BLaER1 treated with 17β-estradiol and CSF1 and Interleukin-3, amounts not matched to agents 10 nM and 100 nM (cell line): ENCODE measurements at regions not wholly inside any gene's neighbourhood (a gene's known extent, or its start where the extent isn't known, plus 50 kb on each side); places are given as distances from the start of the nearest gene placed in this dataset.

Experiments used
- H3K27ac ChIP-seq, 11 experiments: shearing (Covaris generic); formaldehyde crosslinking; 2 replicates each; pipeline ENCODE4 v1.8.1; 2022
- H3K27me3 ChIP-seq, 11 experiments: shearing (Covaris generic); formaldehyde crosslinking; 2 replicates each; pipeline ENCODE4 v1.8.1; 2022
- H3K36me3 ChIP-seq, 11 experiments: shearing (Covaris generic); formaldehyde crosslinking; 2 replicates each; pipeline ENCODE4 v1.8.1; 2022
- H3K4me1 ChIP-seq, 10 experiments: shearing (Covaris generic); formaldehyde crosslinking; 2 replicates each; pipeline ENCODE4 v1.8.1; 2022
- H3K4me2 ChIP-seq, 11 experiments: shearing (Covaris generic); formaldehyde crosslinking; 2 replicates each; pipeline ENCODE4 v1.8.1; 2022
- H3K4me3 ChIP-seq, 10 experiments: shearing (Covaris generic); formaldehyde crosslinking; 2 replicates each; pipeline ENCODE4 v1.8.1; 2022
- H3K9ac ChIP-seq, 11 experiments: shearing (Covaris generic); formaldehyde crosslinking; 2 replicates each; pipeline ENCODE4 v1.8.1; 2022
- H3K9me3 ChIP-seq, 11 experiments: shearing (Covaris generic); formaldehyde crosslinking; replicated peaks in 1 of 11; 2 replicates each; pipeline ENCODE4 v1.8.1; 2022
- H4K20me1 ChIP-seq, 11 experiments: shearing (Covaris generic); formaldehyde crosslinking; 2 replicates each; pipeline ENCODE4 v1.8.1; 2022
- Cebpa-rat ChIP-seq, 11 experiments: shearing (Covaris generic); IDR thresholded peaks; 2 replicates each; pipeline ENCODE4 v1.8.1; 2022

- no peaks in the 10 kb centered on the region for H3K4me1 ChIP-seq
- H3K9ac ChIP-seq, result no peak overlapping the region
- H3K36me3 ChIP-seq, result no peaks in the 10 kb centered on the region
- no peak for TF ChIP-seq Cebpa-rat (IDR thresholded peaks at IDR 0.05)
- no peaks in the 10 kb centered on the region for H3K9me3 ChIP-seq
- no peaks in the 10 kb centered on the region for H4K20me1 ChIP-seq
- H3K4me3 ChIP-seq, result no peak overlapping the region
- no peaks in the 10 kb centered on the region for H3K27me3 ChIP-seq
- H3K4me2 ChIP-seq, result no peak overlapping the region
- H3K27ac ChIP-seq, result no peak overlapping the region
Measured at GRCh38 chr4:175871774-175872405, 59.8 kb upstream of the GPM6A start.

GRCh38 chr4:175873707-175874106, 61.6 kb upstream of the GPM6A start:
- H3K36me3 ChIP-seq, result no peaks in the 10 kb centered on the region
- no peak overlapping the region for H3K4me2 ChIP-seq
- no peak for TF ChIP-seq Cebpa-rat (IDR thresholded peaks at IDR 0.05)
- H3K4me3 ChIP-seq, result no peak overlapping the region
- no peaks in the 10 kb centered on the region for H3K27me3 ChIP-seq
- H4K20me1 ChIP-seq, result no peaks in the 10 kb centered on the region
- H3K4me1 ChIP-seq, result no peaks in the 10 kb centered on the region
- no peak overlapping the region for H3K9ac ChIP-seq
- no peak overlapping the region for H3K27ac ChIP-seq
- peaks cover 0 to 14% (median 0%) of the 10 kb centered on the region in 11 experiments; a peak in 1 of 22 replicates for H3K9me3 ChIP-seq

- Histone ChIP-seq H3K4me1 (no peaks in the 10 kb centered on the region), H3K27me3 (no peaks in the 10 kb centered on the region), H3K36me3 (no peaks in the 10 kb centered on the region), H3K9me3 (peaks cover 0 to 20% (median 0%) of the 10 kb centered on the region in 11 experiments; a peak in 2 of 22 replicates), H3K4me3 (no peak overlapping the region), H3K4me2 (no peak overlapping the region), H3K9ac (no peak overlapping the region), H3K27ac (no peak overlapping the region), H4K20me1 (no peaks in the 10 kb centered on the region)
- TF ChIP-seq Cebpa-rat (IDR thresholded peaks at IDR 0.05), result no peak
Measured at GRCh38 chr4:175874306-175874705, 62.2 kb upstream of the GPM6A start.

- Histone ChIP-seq H3K9me3 (peaks cover 0 to 23% (median 0%) of the 10 kb centered on the region in 11 experiments; a peak in 2 of 22 replicates), H3K27me3 (no peaks in the 10 kb centered on the region), H3K4me2 (no peak overlapping the region), H3K4me1 (no peaks in the 10 kb centered on the region), H4K20me1 (no peaks in the 10 kb centered on the region), H3K9ac (no peak overlapping the region), H3K27ac (no peak overlapping the region), H3K36me3 (no peaks in the 10 kb centered on the region), H3K4me3 (no peak overlapping the region)
- no peak for TF ChIP-seq Cebpa-rat (IDR thresholded peaks at IDR 0.05)
Measured at GRCh38 chr4:175875993-175876771, 64.1 kb upstream of the GPM6A start.

GRCh38 chr4:175882891-175883290, 70.8 kb upstream of the GPM6A start:
- no peaks in the 10 kb centered on the region for H4K20me1 ChIP-seq
- H3K9ac ChIP-seq, result no peak overlapping the region
- no peak overlapping the region for H3K27ac ChIP-seq
- no peaks in the 10 kb centered on the region for H3K36me3 ChIP-seq
- no peak for TF ChIP-seq Cebpa-rat (IDR thresholded peaks at IDR 0.05)
- H3K4me1 ChIP-seq, result no peaks in the 10 kb centered on the region
- peaks cover 0 to 17% (median 4%) of the 10 kb centered on the region in 11 experiments; a peak in 3 of 22 replicates for H3K9me3 ChIP-seq
- no peaks in the 10 kb centered on the region for H3K27me3 ChIP-seq
- H3K4me2 ChIP-seq, result no peak overlapping the region
- no peak overlapping the region for H3K4me3 ChIP-seq

- Histone ChIP-seq H3K4me1 (no peaks in the 10 kb centered on the region), H3K9me3 (peaks cover 0 to 7% (median 2%) of the 10 kb centered on the region in 11 experiments; a peak in 3 of 22 replicates), H3K36me3 (no peaks in the 10 kb centered on the region), H3K27ac (no peak overlapping the region), H3K9ac (no peak overlapping the region), H3K4me3 (no peak overlapping the region), H4K20me1 (no peaks in the 10 kb centered on the region), H3K27me3 (no peaks in the 10 kb centered on the region), H3K4me2 (no peak overlapping the region)
- TF ChIP-seq Cebpa-rat (IDR thresholded peaks at IDR 0.05), result no peak
Measured at GRCh38 chr4:175884048-175884447, 72.0 kb upstream of the GPM6A start.

- no peaks in the 10 kb centered on the region for H4K20me1 ChIP-seq
- no peak for TF ChIP-seq Cebpa-rat (IDR thresholded peaks at IDR 0.05)
- H3K27me3 ChIP-seq, result no peaks in the 10 kb centered on the region
- H3K36me3 ChIP-seq, result no peaks in the 10 kb centered on the region
- no peaks in the 10 kb centered on the region for H3K4me1 ChIP-seq
- no peak overlapping the region for H3K27ac ChIP-seq
- no peak overlapping the region for H3K4me2 ChIP-seq
- no peaks in the 10 kb centered on the region for H3K9me3 ChIP-seq
- H3K4me3 ChIP-seq, result no peak overlapping the region
- no peak overlapping the region for H3K9ac ChIP-seq
Measured at GRCh38 chr4:175891231-175891630, 79.2 kb upstream of the GPM6A start.

GRCh38 chr4:175891851-175892250, 79.8 kb upstream of the GPM6A start:
- Histone ChIP-seq H3K4me3 (no peak overlapping the region), H3K27ac (no peak overlapping the region), H3K9ac (no peak overlapping the region), H3K27me3 (no peaks in the 10 kb centered on the region), H3K4me2 (no peak overlapping the region), H4K20me1 (no peaks in the 10 kb centered on the region), H3K4me1 (no peaks in the 10 kb centered on the region), H3K9me3 (no peaks in the 10 kb centered on the region), H3K36me3 (no peaks in the 10 kb centered on the region)
- TF ChIP-seq Cebpa-rat (IDR thresholded peaks at IDR 0.05), result no peak

- Histone ChIP-seq H3K4me3 (no peak overlapping the region), H3K27ac (no peak overlapping the region), H3K36me3 (no peaks in the 10 kb centered on the region), H3K4me2 (no peak overlapping the region), H4K20me1 (no peaks in the 10 kb centered on the region), H3K9me3 (no peaks in the 10 kb centered on the region), H3K4me1 (no peaks in the 10 kb centered on the region), H3K27me3 (no peaks in the 10 kb centered on the region), H3K9ac (no peak overlapping the region)
- no peak for TF ChIP-seq Cebpa-rat (IDR thresholded peaks at IDR 0.05)
Measured at GRCh38 chr4:175905925-175906324, 93.9 kb upstream of the GPM6A start.

- Histone ChIP-seq H3K4me3 (no peak overlapping the region), H3K4me1 (no peaks in the 10 kb centered on the region), H3K4me2 (no peak overlapping the region), H4K20me1 (no peaks in the 10 kb centered on the region), H3K36me3 (no peaks in the 10 kb centered on the region), H3K9ac (no peak overlapping the region), H3K27ac (no peak overlapping the region), H3K9me3 (no peaks in the 10 kb centered on the region), H3K27me3 (no peaks in the 10 kb centered on the region)
- no peak for TF ChIP-seq Cebpa-rat (IDR thresholded peaks at IDR 0.05)
Measured at GRCh38 chr4:175906384-175906783, 94.3 kb upstream of the GPM6A start.
